HCT116 (cell line): ENCODE measurements at regions not wholly inside any gene's neighbourhood (a gene's known extent, or its start where the extent isn't known, plus 50 kb on each side); places are given as distances from the start of the nearest gene placed in this dataset.

Source experiments
- ATAC-seq: fragments of 200-7000 bp; cut with Tn5 transposase; 2 replicates; pipeline ENCODE4 v1.9.1; 2020; ENCODE audit warnings: mild to moderate bottlenecking, moderate library complexity
- BruUV-seq: library from RNA; stranded (reverse); fragments of 400-500 nt; replicated peaks from 2 replicates; lab custom pipeline; 2021; lab: Mats Ljungman, UMichigan
- CTCF ChIA-PET: fragments of 300-600 bp; sonication (Branson Sonifier 250); formaldehyde crosslinking; loops from one replicate; lab custom pipeline; 2021; ENCODE audit warnings: antibody characterized with exemption; lab: Charles Lee
- POLR2A ChIA-PET: fragments of 300-600, 350-600 bp; sonication (Branson Sonifier 250); formaldehyde crosslinking; loops from one replicate; lab custom pipeline; 2021; ENCODE audit warnings: antibody characterized with exemption; lab: Charles Lee
- RAD21 ChIA-PET, 2 experiments: fragments of 300-600 bp; sonication (Branson Sonifier 250); formaldehyde crosslinking; loops; one replicate each; lab custom pipeline; 2023; ENCODE audit warnings: low total read pairs in 2 of 2; ENCODE audit not compliant: uncharacterized antibody in 2 of 2, unreplicated experiment in 2 of 2, low non-redundant PET in 1 of 2; lab: Charles Lee
- DNase-seq: peaks from one replicate; pipeline ENCODE4 v3.0.0-alpha.2; 2010; ENCODE audit warnings: low read depth, low spot score
- H2AFZ ChIP-seq: fragments of 200-600 bp; shearing (Covaris generic), sonication (generic); 2 replicates; pipeline ENCODE4 v1.6.1; 2017; ENCODE audit warnings: low read depth, mixed run types, mixed read lengths, antibody characterized with exemption, low read length; ENCODE audit not compliant: poor library complexity, severe bottlenecking
- H3K27ac ChIP-seq: 2 replicates; pipeline ENCODE4 v1.5.1; 2012; ENCODE audit warnings: low read depth, low read length
- H3K27me3 ChIP-seq: fragments of 200-600 bp; sonication (generic); 2 replicates; pipeline ENCODE4 v1.6.1; 2016; ENCODE audit warnings: mixed run types, low read length, mixed read lengths; ENCODE audit not compliant: insufficient read depth
- H3K36me3 ChIP-seq, 2 experiments: fragments of 200-500 bp in 1 of 2; fragments of 200-600 bp in 1 of 2; sonication (Bioruptor generic) in 1 of 2; sonication (generic) in 1 of 2; 2 replicates each; pipeline versions ENCODE4 v1.5.1 to v1.6.1; 2014 to 2016; ENCODE audit warnings: low read length in 2 of 2, inconsistent platforms in 1 of 2, mixed read lengths in 1 of 2, mixed run types in 1 of 2; ENCODE audit not compliant: insufficient read depth in 2 of 2, control insufficient read depth in 1 of 2
- H3K4me1 ChIP-seq, 2 experiments: fragments of 200-600 bp in 1 of 2; sonication (generic) in 1 of 2; 2 replicates each; pipeline versions ENCODE4 v1.5.1 to v1.6.1; 2012 to 2017; ENCODE audit warnings: low read length in 2 of 2, inconsistent platforms in 1 of 2, mild to moderate bottlenecking in 1 of 2, mixed read lengths in 1 of 2, mixed run types in 1 of 2, moderate library complexity in 1 of 2; ENCODE audit not compliant: insufficient read depth in 2 of 2, control insufficient read depth in 1 of 2
- H3K4me2 ChIP-seq: fragments of 200-600 bp; sonication (generic); 2 replicates; pipeline ENCODE4 v1.6.1; 2017; ENCODE audit warnings: mixed run types, low read length, mixed read lengths
- H3K4me3 ChIP-seq, 2 experiments: fragments of 200-600 bp in 1 of 2; sonication (generic) in 1 of 2; replicated peaks in 1 of 2; 2 replicates each; pipeline ENCODE4 v1.5.1; 2011 to 2016; ENCODE audit warnings: low read length in 2 of 2, control low read depth in 1 of 2, low read depth in 1 of 2, mild to moderate bottlenecking in 1 of 2, mixed read lengths in 1 of 2, mixed run types in 1 of 2
- H3K79me2 ChIP-seq: fragments of 200-600 bp; sonication (generic); 2 replicates; pipeline ENCODE4 v1.6.1; 2017; ENCODE audit warnings: mild to moderate bottlenecking, mixed run types, low read length, moderate library complexity, mixed read lengths; ENCODE audit not compliant: insufficient read depth
- H3K9ac ChIP-seq: fragments of 200-600 bp; sonication (generic); 2 replicates; pipeline ENCODE4 v1.6.1; 2016; ENCODE audit warnings: low read length, mixed read lengths
- H3K9me2 ChIP-seq: fragments of 200-600 bp; sonication (generic), shearing (Covaris generic); 2 replicates; pipeline ENCODE4 v1.6.1; 2017; ENCODE audit warnings: mixed run types, mild to moderate bottlenecking, moderate library complexity; ENCODE audit not compliant: insufficient read depth
- H3K9me3 ChIP-seq, 2 experiments: fragments of 200-500 bp in 1 of 2; fragments of 200-600 bp in 1 of 2; sonication (Bioruptor generic) in 1 of 2; sonication (generic) in 1 of 2; 2 replicates each; pipeline ENCODE4 v1.6.1; 2014 to 2017; ENCODE audit warnings: low read length in 2 of 2, mixed read lengths in 2 of 2, inconsistent platforms in 1 of 2, low read depth in 1 of 2, mild to moderate bottlenecking in 1 of 2, mixed run types in 1 of 2, moderate library complexity in 1 of 2; ENCODE audit not compliant: control insufficient read depth in 1 of 2, insufficient read depth in 1 of 2
- H4K20me1 ChIP-seq: fragments of 200-600 bp; sonication (generic), shearing (Covaris generic); 2 replicates; pipeline ENCODE4 v1.6.1; 2017; ENCODE audit warnings: mixed run types, mild to moderate bottlenecking, moderate library complexity; ENCODE audit not compliant: insufficient read depth
- ELF1 ChIP-seq: IDR thresholded peaks from 2 replicates; pipeline ENCODE4 v1.6.1; 2012; ENCODE audit warnings: low read depth, borderline replicate concordance
- EZH2 ChIP-seq: fragments of 200-600 bp; sonication (generic); IDR thresholded peaks from 2 replicates; pipeline ENCODE4 v1.6.1; 2017; ENCODE audit warnings: antibody characterized with exemption, mixed run types
- EZH2phosphoT487 ChIP-seq: fragments of 200-600 bp; IDR thresholded peaks from 2 replicates; pipeline ENCODE4 v1.6.1; 2018; ENCODE audit warnings: antibody characterized with exemption, borderline replicate concordance
- JUND ChIP-seq: IDR thresholded peaks from 2 replicates; pipeline ENCODE4 v1.6.1; 2012
- POLR2AphosphoS5 ChIP-seq: IDR thresholded peaks from 2 replicates; pipeline ENCODE4 v1.6.1; 2011; ENCODE audit warnings: mild to moderate bottlenecking, low read depth, low read length, moderate library complexity
- SIN3A ChIP-seq: IDR thresholded peaks from 2 replicates; pipeline ENCODE4 v1.6.1; 2012; ENCODE audit warnings: low read depth
- SP1 ChIP-seq: IDR thresholded peaks from 2 replicates; pipeline ENCODE4 v1.6.1; 2012; ENCODE audit warnings: low read depth
- ZNF274 ChIP-seq: fragments of 200-500 bp; sonication (Bioruptor generic); IDR thresholded peaks from 2 replicates; pipeline ENCODE4 v1.6.1; 2014; ENCODE audit warnings: mild to moderate bottlenecking, low read depth, low read length, inconsistent platforms
- intact Hi-C: fragments of 100-400 bp; cut with micrococcal nuclease; formaldehyde crosslinking; loops from 2 replicates; pipeline ENCODE4 v1.10.0; 2022
- TF ChIP-seq, protein P1 (sequence below): IDR thresholded peaks from 2 replicates; pipeline ENCODE4 v1.6.1; 2012; ENCODE audit warnings: low read depth
- TF ChIP-seq, protein P2 (sequence below): IDR thresholded peaks from 2 replicates; pipeline ENCODE4 v1.6.1; 2012
- TF ChIP-seq, protein P3 (sequence below), 3 experiments: fragments of 200-600 bp in 1 of 3; sonication (generic) in 1 of 3; IDR thresholded peaks in 2 of 3; conservative IDR thresholded peaks in 1 of 3; 2 replicates each; pipeline ENCODE4 v1.5.1; 2012 to 2017; ENCODE audit warnings: low read depth in 2 of 3, low read length in 2 of 3, antibody characterized with exemption in 1 of 3, borderline replicate concordance in 1 of 3, control low read depth in 1 of 3, mild to moderate bottlenecking in 1 of 3, mixed read lengths in 1 of 3, mixed run types in 1 of 3, moderate library complexity in 1 of 3; ENCODE audit not compliant: insufficient read depth in 1 of 3
- TF ChIP-seq, protein P4 (sequence below): IDR thresholded peaks from 2 replicates; pipeline ENCODE4 v1.6.1; 2012

DNA sequence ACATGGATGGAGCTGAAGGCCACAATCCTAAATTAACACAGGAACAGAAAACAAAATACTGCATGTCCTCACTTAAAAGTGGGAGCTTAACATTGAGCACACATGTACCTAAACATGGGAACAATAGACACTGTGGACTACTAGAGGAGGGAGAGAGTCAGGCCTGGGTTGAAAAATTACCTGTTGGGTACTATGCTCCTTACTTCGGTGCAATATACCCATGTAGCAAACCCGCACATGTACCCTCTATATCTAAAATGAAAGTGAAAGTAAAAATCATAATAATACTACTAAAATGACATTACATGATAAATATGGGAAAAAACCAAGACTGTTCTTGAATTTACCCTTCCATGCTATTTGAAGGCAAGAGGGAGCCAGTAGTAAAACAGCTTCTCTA, 1273.8 kb upstream of the ADGRB3 start:
- no peak overlapping the region for H2AFZ ChIP-seq
- H3K9me2 ChIP-seq = no peaks in the 10 kb centered on the region
- no peaks in the 10 kb centered on the region for H3K79me2 ChIP-seq
- no TSS peak for BruUV-seq
- ChIA-PET RAD21 (no interaction called here), CTCF (no interaction called here), POLR2A (no interaction called here)
- intact Hi-C loops = no loop called here
- DNase-seq (no peak), ATAC-seq (no peak)
- H3K4me1 ChIP-seq = no peaks in the 10 kb centered on the region
- no peak overlapping the region for H3K9ac ChIP-seq
- no peaks in the 10 kb centered on the region for H4K20me1 ChIP-seq
- H3K27me3 ChIP-seq = no peaks in the 10 kb centered on the region
- H3K27ac ChIP-seq = no peak overlapping the region
- no peaks in the 10 kb centered on the region for H3K36me3 ChIP-seq
- peaks cover 4 to 9% of the 10 kb centered on the region in 2 experiments; a peak in 2 of 4 replicates for H3K9me3 ChIP-seq
- H3K4me2 ChIP-seq = no peak overlapping the region
- TF ChIP-seq SP1 (no peak), JUND (no peak), EZH2 (no peak), ZNF274 (no peak), SIN3A (no peak), ELF1 (no peak), POLR2AphosphoS5 (no peak), EZH2phosphoT487 (no peak)
- TF ChIP-seq, protein P1, sequence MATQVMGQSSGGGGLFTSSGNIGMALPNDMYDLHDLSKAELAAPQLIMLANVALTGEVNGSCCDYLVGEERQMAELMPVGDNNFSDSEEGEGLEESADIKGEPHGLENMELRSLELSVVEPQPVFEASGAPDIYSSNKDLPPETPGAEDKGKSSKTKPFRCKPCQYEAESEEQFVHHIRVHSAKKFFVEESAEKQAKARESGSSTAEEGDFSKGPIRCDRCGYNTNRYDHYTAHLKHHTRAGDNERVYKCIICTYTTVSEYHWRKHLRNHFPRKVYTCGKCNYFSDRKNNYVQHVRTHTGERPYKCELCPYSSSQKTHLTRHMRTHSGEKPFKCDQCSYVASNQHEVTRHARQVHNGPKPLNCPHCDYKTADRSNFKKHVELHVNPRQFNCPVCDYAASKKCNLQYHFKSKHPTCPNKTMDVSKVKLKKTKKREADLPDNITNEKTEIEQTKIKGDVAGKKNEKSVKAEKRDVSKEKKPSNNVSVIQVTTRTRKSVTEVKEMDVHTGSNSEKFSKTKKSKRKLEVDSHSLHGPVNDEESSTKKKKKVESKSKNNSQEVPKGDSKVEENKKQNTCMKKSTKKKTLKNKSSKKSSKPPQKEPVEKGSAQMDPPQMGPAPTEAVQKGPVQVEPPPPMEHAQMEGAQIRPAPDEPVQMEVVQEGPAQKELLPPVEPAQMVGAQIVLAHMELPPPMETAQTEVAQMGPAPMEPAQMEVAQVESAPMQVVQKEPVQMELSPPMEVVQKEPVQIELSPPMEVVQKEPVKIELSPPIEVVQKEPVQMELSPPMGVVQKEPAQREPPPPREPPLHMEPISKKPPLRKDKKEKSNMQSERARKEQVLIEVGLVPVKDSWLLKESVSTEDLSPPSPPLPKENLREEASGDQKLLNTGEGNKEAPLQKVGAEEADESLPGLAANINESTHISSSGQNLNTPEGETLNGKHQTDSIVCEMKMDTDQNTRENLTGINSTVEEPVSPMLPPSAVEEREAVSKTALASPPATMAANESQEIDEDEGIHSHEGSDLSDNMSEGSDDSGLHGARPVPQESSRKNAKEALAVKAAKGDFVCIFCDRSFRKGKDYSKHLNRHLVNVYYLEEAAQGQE = no peak
- TF ChIP-seq, protein P2, sequence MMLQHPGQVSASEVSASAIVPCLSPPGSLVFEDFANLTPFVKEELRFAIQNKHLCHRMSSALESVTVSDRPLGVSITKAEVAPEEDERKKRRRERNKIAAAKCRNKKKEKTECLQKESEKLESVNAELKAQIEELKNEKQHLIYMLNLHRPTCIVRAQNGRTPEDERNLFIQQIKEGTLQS = no peak
- TF ChIP-seq, protein P3, sequence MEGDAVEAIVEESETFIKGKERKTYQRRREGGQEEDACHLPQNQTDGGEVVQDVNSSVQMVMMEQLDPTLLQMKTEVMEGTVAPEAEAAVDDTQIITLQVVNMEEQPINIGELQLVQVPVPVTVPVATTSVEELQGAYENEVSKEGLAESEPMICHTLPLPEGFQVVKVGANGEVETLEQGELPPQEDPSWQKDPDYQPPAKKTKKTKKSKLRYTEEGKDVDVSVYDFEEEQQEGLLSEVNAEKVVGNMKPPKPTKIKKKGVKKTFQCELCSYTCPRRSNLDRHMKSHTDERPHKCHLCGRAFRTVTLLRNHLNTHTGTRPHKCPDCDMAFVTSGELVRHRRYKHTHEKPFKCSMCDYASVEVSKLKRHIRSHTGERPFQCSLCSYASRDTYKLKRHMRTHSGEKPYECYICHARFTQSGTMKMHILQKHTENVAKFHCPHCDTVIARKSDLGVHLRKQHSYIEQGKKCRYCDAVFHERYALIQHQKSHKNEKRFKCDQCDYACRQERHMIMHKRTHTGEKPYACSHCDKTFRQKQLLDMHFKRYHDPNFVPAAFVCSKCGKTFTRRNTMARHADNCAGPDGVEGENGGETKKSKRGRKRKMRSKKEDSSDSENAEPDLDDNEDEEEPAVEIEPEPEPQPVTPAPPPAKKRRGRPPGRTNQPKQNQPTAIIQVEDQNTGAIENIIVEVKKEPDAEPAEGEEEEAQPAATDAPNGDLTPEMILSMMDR (IDR thresholded peaks at IDR 0.05 in 2 of 3, conservative IDR thresholded peaks at IDR 0.05 in 1 of 3; ENCODE audit: borderline replicate concordance in 1 of 3, insufficient read depth in 1 of 3, low read depth in 2 of 3, low read length in 2 of 3) = no peak
- TF ChIP-seq, protein P4, sequence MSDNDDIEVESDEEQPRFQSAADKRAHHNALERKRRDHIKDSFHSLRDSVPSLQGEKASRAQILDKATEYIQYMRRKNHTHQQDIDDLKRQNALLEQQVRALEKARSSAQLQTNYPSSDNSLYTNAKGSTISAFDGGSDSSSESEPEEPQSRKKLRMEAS = no peak
- no peak overlapping the region for H3K4me3 ChIP-seq
